Activated CD4-positive, alpha-beta T cell treated with anti-CD3 and anti-CD28 coated beads, Interleukin-2, amount 50 U/mL, for 16 hours (primary cell): ENCODE measurements at regions not wholly inside any gene's neighbourhood (a gene's known extent, or its start where the extent isn't known, plus 50 kb on each side); places are given as distances from the start of the nearest gene placed in this dataset.

Experiments used
- DNase-seq: peaks from one replicate; pipeline ENCODE4 v3.0.0-alpha.2; 2020

- DNase-seq: no peak
These were observed 377.3 kb downstream of the SETD4 start for GRCh38 chr21:35682904-35683549.

- DNase-seq: no peak
These were observed 378.4 kb downstream of the SETD4 start for GRCh38 chr21:35681946-35682345.

GRCh38 chr21:35679076-35679475, 381.2 kb downstream of the SETD4 start:
- no peak for DNase-seq

- no peak for DNase-seq
These were observed 381.9 kb downstream of the SETD4 start for GRCh38 chr21:35678393-35678792.

GRCh38 chr21:35677298-35677841, 383.0 kb downstream of the SETD4 start:
- no peak for DNase-seq

- DNase-seq: no peak
These were observed 385.3 kb downstream of the SETD4 start for GRCh38 chr21:35674895-35675470.

GRCh38 chr21:35674091-35674671, 386.1 kb downstream of the SETD4 start:
- DNase-seq: no peak

- no peak for DNase-seq
These were observed 388.0 kb downstream of the SETD4 start for GRCh38 chr21:35672313-35672712.

GRCh38 chr21:35664683-35665082, 395.6 kb downstream of the SETD4 start:
- peak; percentile 5 for DNase-seq

- no peak for DNase-seq
These were observed 396.3 kb downstream of the SETD4 start for GRCh38 chr21:35663856-35664606.

- DNase-seq: peak; percentile 14
These were observed 402.1 kb downstream of the SETD4 start for GRCh38 chr21:35658242-35658641.

GRCh38 chr21:35652872-35653271, 407.5 kb downstream of the SETD4 start:
- DNase-seq: no peak

GRCh38 chr21:35652196-35652595, 408.1 kb downstream of the SETD4 start:
- no peak for DNase-seq

GRCh38 chr21:35651196-35651595, 409.1 kb downstream of the SETD4 start:
- no peak for DNase-seq

- no peak for DNase-seq
These were observed 411.1 kb downstream of the SETD4 start for GRCh38 chr21:35649186-35649585.

GRCh38 chr21:35648512-35648911, 411.8 kb downstream of the SETD4 start:
- no peak for DNase-seq

GRCh38 chr21:35646606-35647005, 413.7 kb downstream of the SETD4 start:
- DNase-seq: no peak

GRCh38 chr21:35645991-35646390, 414.3 kb downstream of the SETD4 start:
- DNase-seq: no peak

GRCh38 chr21:35644523-35644922, 415.8 kb downstream of the SETD4 start:
- no peak for DNase-seq

- no peak for DNase-seq
These were observed 417.1 kb downstream of the SETD4 start for GRCh38 chr21:35643176-35643575.

GRCh38 chr21:35641271-35642016, 418.9 kb downstream of the SETD4 start:
- no peak for DNase-seq

GRCh38 chr21:35637431-35637830, 422.9 kb downstream of the SETD4 start:
- no peak for DNase-seq

GRCh38 chr21:35635994-35636393, 424.3 kb downstream of the SETD4 start:
- no peak for DNase-seq
